Smooth muscle cell (in vitro differentiated cells): ENCODE measurements at regions not wholly inside any gene's neighbourhood (a gene's known extent, or its start where the extent isn't known, plus 50 kb on each side); places are given as distances from the start of the nearest gene placed in this dataset.
A peak's percentile ranks its signal among the peaks of the same experiment; 100 is the strongest.

Experiments used
- DNase-seq: peaks from one replicate; lab custom pipeline; 2025; ENCODE audit not compliant: unreplicated experiment; lab: John Stamatoyannopoulos, UW
- H2AFZ ChIP-seq: fragments of 200-600 bp; sonication (generic); 2 replicates; pipeline ENCODE4 v1.6.0; 2016; ENCODE audit warnings: antibody characterized with exemption, low read depth, mild to moderate bottlenecking
- H3F3A ChIP-seq: fragments of 200-600 bp; sonication (generic); 2 replicates; pipeline ENCODE4 v1.6.0; 2017; ENCODE audit warnings: antibody characterized with exemption, low read depth
- H3K27ac ChIP-seq: fragments of 200-600 bp; sonication (generic); 2 replicates; pipeline ENCODE4 v1.5.1; 2016; ENCODE audit warnings: low read depth, mild to moderate bottlenecking
- H3K27me3 ChIP-seq: fragments of 200-600 bp; sonication (generic); 2 replicates; pipeline ENCODE4 v1.6.1; 2016; ENCODE audit warnings: low read depth, mild to moderate bottlenecking
- H3K36me3 ChIP-seq: fragments of 200-600 bp; sonication (generic); 2 replicates; pipeline ENCODE4 v1.5.1; 2016; ENCODE audit warnings: low read depth
- H3K4me1 ChIP-seq: fragments of 200-600 bp; sonication (generic); 2 replicates; pipeline ENCODE4 v1.5.1; 2016; ENCODE audit warnings: low read depth
- H3K4me2 ChIP-seq: fragments of 200-600 bp; sonication (generic); 2 replicates; pipeline ENCODE4 v1.6.0; 2016; ENCODE audit warnings: mild to moderate bottlenecking
- H3K4me3 ChIP-seq: fragments of 200-600 bp; sonication (generic); 2 replicates; pipeline ENCODE4 v1.5.1; 2016; ENCODE audit warnings: mild to moderate bottlenecking
- H3K79me2 ChIP-seq: fragments of 200-600 bp; sonication (generic); 2 replicates; pipeline ENCODE4 v1.6.0; 2016; ENCODE audit warnings: low read depth, mild to moderate bottlenecking
- H3K9ac ChIP-seq: fragments of 200-600 bp; sonication (generic); 2 replicates; pipeline ENCODE4 v1.6.0; 2016; ENCODE audit warnings: low read depth
- H3K9me3 ChIP-seq: fragments of 200-600 bp; sonication (generic); replicated peaks from 2 replicates; pipeline ENCODE4 v1.5.1; 2016; ENCODE audit warnings: low read depth
- H4K20me1 ChIP-seq: fragments of 200-600 bp; sonication (generic); 2 replicates; pipeline ENCODE4 v1.6.0; 2016; ENCODE audit warnings: low read depth
- CTCF ChIP-seq: fragments of 200-600 bp; sonication (generic); IDR thresholded peaks from 2 replicates; pipeline ENCODE4 v1.5.1; 2017; ENCODE audit warnings: borderline replicate concordance, mild to moderate bottlenecking, antibody characterized with exemption; ENCODE audit not compliant: insufficient read depth, poor library complexity, severe bottlenecking
- WGBS: methylation state at CpG from one replicate; pipeline ENCODE4 v1.1.7; 2016; ENCODE audit warnings: low lambda C conversion rate; 5-methylcytosine and 5-hydroxymethylcytosine counted together

- Histone ChIP-seq H3K36me3 (no peaks in the 10 kb centered on the region), H4K20me1 (no peaks in the 10 kb centered on the region), H3K79me2 (no peaks in the 10 kb centered on the region), H3K4me1 (no peaks in the 10 kb centered on the region), H3K27ac (no peak overlapping the region), H3K9me3 (no peaks in the 10 kb centered on the region), H3K9ac (no peak overlapping the region), H3K4me2 (no peak overlapping the region), H3K4me3 (no peak overlapping the region), H2AFZ (no peak overlapping the region), H3F3A (no peaks in the 10 kb centered on the region), H3K27me3 (no peaks in the 10 kb centered on the region)
- TF ChIP-seq CTCF = no peak
- DNase-seq = no peak
Measured at GRCh38 chr6:134669485-134669884, 280.4 kb downstream of the ALDH8A1 start.

GRCh38 chr6:134667111-134667510, 282.8 kb downstream of the ALDH8A1 start:
- Histone ChIP-seq H3F3A (no peaks in the 10 kb centered on the region), H3K27ac (no peak overlapping the region), H4K20me1 (no peaks in the 10 kb centered on the region), H3K9ac (no peak overlapping the region), H3K4me1 (no peaks in the 10 kb centered on the region), H3K4me2 (no peak overlapping the region), H2AFZ (no peak overlapping the region), H3K36me3 (no peaks in the 10 kb centered on the region), H3K4me3 (no peak overlapping the region), H3K27me3 (no peaks in the 10 kb centered on the region), H3K79me2 (no peaks in the 10 kb centered on the region), H3K9me3 (no peaks in the 10 kb centered on the region)
- TF ChIP-seq CTCF = no peak
- DNase-seq = no peak
- WGBS = 98% methylated on average over 2 of the region's 2 CpGs

- H3K36me3 ChIP-seq = no peaks in the 10 kb centered on the region
- H4K20me1 ChIP-seq = no peaks in the 10 kb centered on the region
- no peak overlapping the region for H2AFZ ChIP-seq
- H3K4me1 ChIP-seq = no peaks in the 10 kb centered on the region
- H3K9me3 ChIP-seq = no peaks in the 10 kb centered on the region
- no peak for TF ChIP-seq CTCF
- DNase-seq = no peak
- no peak overlapping the region for H3K9ac ChIP-seq
- H3K27me3 ChIP-seq = no peaks in the 10 kb centered on the region
- 98% methylated on average over 2 of the region's 2 CpGs for WGBS
- no peaks in the 10 kb centered on the region for H3K79me2 ChIP-seq
- no peak overlapping the region for H3K4me2 ChIP-seq
- H3K27ac ChIP-seq = no peak overlapping the region
- no peaks in the 10 kb centered on the region for H3F3A ChIP-seq
- H3K4me3 ChIP-seq = no peak overlapping the region
Measured at GRCh38 chr6:134666125-134666524, 283.8 kb downstream of the ALDH8A1 start.

GRCh38 chr6:134665029-134665723, 284.7 kb downstream of the ALDH8A1 start:
- 94% methylated on average over 10 of the region's 10 CpGs for WGBS
- Histone ChIP-seq H3K9me3 (no peaks in the 10 kb centered on the region), H3K27me3 (no peaks in the 10 kb centered on the region), H3K4me2 (no peak overlapping the region), H3F3A (no peaks in the 10 kb centered on the region), H3K4me1 (no peaks in the 10 kb centered on the region), H4K20me1 (no peaks in the 10 kb centered on the region), H2AFZ (no peak overlapping the region), H3K36me3 (no peaks in the 10 kb centered on the region), H3K79me2 (no peaks in the 10 kb centered on the region), H3K27ac (peak overlapping the region; percentile 28), H3K4me3 (no peak overlapping the region), H3K9ac (no peak overlapping the region)
- TF ChIP-seq CTCF = no peak
- DNase-seq = no peak
